ENCODE measurements at regions not wholly inside any gene's neighbourhood (a gene's known extent, or its start where the extent isn't known, plus 50 kb on each side); places are given as distances from the start of the nearest gene placed in this dataset.

- TF ChIP-seq, protein P1, sequence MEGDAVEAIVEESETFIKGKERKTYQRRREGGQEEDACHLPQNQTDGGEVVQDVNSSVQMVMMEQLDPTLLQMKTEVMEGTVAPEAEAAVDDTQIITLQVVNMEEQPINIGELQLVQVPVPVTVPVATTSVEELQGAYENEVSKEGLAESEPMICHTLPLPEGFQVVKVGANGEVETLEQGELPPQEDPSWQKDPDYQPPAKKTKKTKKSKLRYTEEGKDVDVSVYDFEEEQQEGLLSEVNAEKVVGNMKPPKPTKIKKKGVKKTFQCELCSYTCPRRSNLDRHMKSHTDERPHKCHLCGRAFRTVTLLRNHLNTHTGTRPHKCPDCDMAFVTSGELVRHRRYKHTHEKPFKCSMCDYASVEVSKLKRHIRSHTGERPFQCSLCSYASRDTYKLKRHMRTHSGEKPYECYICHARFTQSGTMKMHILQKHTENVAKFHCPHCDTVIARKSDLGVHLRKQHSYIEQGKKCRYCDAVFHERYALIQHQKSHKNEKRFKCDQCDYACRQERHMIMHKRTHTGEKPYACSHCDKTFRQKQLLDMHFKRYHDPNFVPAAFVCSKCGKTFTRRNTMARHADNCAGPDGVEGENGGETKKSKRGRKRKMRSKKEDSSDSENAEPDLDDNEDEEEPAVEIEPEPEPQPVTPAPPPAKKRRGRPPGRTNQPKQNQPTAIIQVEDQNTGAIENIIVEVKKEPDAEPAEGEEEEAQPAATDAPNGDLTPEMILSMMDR (conservative IDR thresholded peaks at IDR 0.05; ENCODE audit: low read length) = no peak
- TF ChIP-seq EZH2phosphoT487 (IDR thresholded peaks at IDR 0.05; ENCODE audit: borderline replicate concordance, low read depth, low read length) = no peak
Measured at GRCh38 chr6:119535332-119535731, 185.8 kb upstream of the MAN1A1 start.
